ENCODE measurements at regions not wholly inside any gene's neighbourhood (a gene's known extent, or its start where the extent isn't known, plus 50 kb on each side); places are given as distances from the start of the nearest gene placed in this dataset.

GRCh38 chrX:124534536-124534935, 188.2 kb downstream of the SH2D1A start:
- H3K9me3 ChIP-seq = no peaks in the 10 kb centered on the region
- WGBS, 4 donors = 21 to 42% (median 24%) methylated on average over 3 of the region's 3 CpGs
- no peak overlapping the region for H3K27ac ChIP-seq
- ATAC-seq (no peak), DNase-seq (no peak)
- no peaks in the 10 kb centered on the region for H3K36me3 ChIP-seq
- no peaks in the 10 kb centered on the region for H3K27me3 ChIP-seq
- no peaks in the 10 kb centered on the region for H3K4me1 ChIP-seq
- H3K4me3 ChIP-seq = no peak overlapping the region
- TF ChIP-seq CTCF (IDR thresholded peaks at IDR 0.05) (no peak), POLR2A (IDR thresholded peaks at IDR 0.05) (no peak)
- intact Hi-C loops (cut with DNase I) = no loop called here

DNA sequence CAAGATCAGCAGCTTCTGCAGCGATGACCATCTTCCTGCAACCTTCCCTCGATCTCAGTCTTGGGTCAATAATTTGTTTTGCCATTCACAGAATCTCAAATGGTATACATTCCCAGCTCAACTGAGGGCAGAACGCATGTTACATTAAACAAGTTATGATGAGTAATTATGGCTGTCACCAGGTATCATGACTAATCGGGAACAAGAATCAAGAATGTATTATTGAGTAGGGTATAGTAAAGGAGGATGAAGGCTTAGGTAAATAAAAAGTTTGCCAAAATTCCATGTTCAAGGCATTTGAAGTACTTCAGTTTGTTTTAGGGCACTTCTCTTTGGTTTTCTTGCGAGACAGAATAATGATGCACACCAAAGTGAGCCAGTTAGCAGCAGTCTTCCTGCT, 194.1 kb downstream of the SH2D1A start:
- Histone ChIP-seq H3K9me3 (no peaks in the 10 kb centered on the region), H3K4me3 (no peak overlapping the region), H3K36me3 (no peaks in the 10 kb centered on the region), H3K27ac (no peak overlapping the region), H3K4me1 (no peaks in the 10 kb centered on the region), H3K27me3 (no peaks in the 10 kb centered on the region)
- no peak for TF ChIP-seq CTCF (IDR thresholded peaks at IDR 0.05)
- no peak for TF ChIP-seq POLR2A (IDR thresholded peaks at IDR 0.05)
- WGBS, 4 donors = 75 to 93% (median 83%) methylated on average over 5 of the region's 5 CpGs
- intact Hi-C loops (cut with DNase I) = no loop called here
- no peak for DNase-seq
- no peak for ATAC-seq

GRCh38 chrX:124548571-124548970, 202.2 kb downstream of the SH2D1A start:
- WGBS, 4 donors = 20 to 40% (median 27%) methylated on average over 6 of the region's 6 CpGs
- H3K9me3 ChIP-seq = no peaks in the 10 kb centered on the region
- H3K36me3 ChIP-seq = no peaks in the 10 kb centered on the region
- TF ChIP-seq POLR2A (IDR thresholded peaks at IDR 0.05) (no peak), CTCF (IDR thresholded peaks at IDR 0.05) (no peak)
- intact Hi-C loops (cut with DNase I) = no loop called here
- H3K27ac ChIP-seq = no peak overlapping the region
- H3K27me3 ChIP-seq = peaks cover 0 to 12% (median 0%) of the 10 kb centered on the region in 9 donors
- H3K4me1 ChIP-seq = no peaks in the 10 kb centered on the region
- ATAC-seq = no peak
- no peak overlapping the region for H3K4me3 ChIP-seq
- DNase-seq = no peak

GRCh38 chrX:124555036-124555595, 208.8 kb downstream of the SH2D1A start:
- no peaks in the 10 kb centered on the region for H3K9me3 ChIP-seq
- DNase-seq (no peak), ATAC-seq (no peak)
- 28 to 45% (median 35%) methylated on average over 2 of the region's 2 CpGs for WGBS, 4 donors
- H3K4me1 ChIP-seq = no peaks in the 10 kb centered on the region
- TF ChIP-seq POLR2A (IDR thresholded peaks at IDR 0.05) (no peak), CTCF (IDR thresholded peaks at IDR 0.05) (no peak)
- peaks cover 0 to 3% (median 0%) of the 10 kb centered on the region in 9 donors for H3K27me3 ChIP-seq
- H3K4me3 ChIP-seq = no peak overlapping the region
- intact Hi-C loops (cut with DNase I) = no loop called here
- no peaks in the 10 kb centered on the region for H3K36me3 ChIP-seq
- no peak overlapping the region for H3K27ac ChIP-seq

Data from heart left ventricle (tissue), 16 donors.